ENCODE measurements at regions not wholly inside any gene's neighbourhood (a gene's known extent, or its start where the extent isn't known, plus 50 kb on each side); places are given as distances from the start of the nearest gene placed in this dataset.

- no peak for DNase-seq
Observed at GRCh38 chr4:35934320-35934981, 309.9 kb downstream of the ARAP2 start.

- DNase-seq: no peak
Observed at GRCh38 chr4:35938936-35939335, 305.4 kb downstream of the ARAP2 start.

- no peak for DNase-seq
Observed at GRCh38 chr4:35939751-35940150, 304.6 kb downstream of the ARAP2 start.

- no peak for DNase-seq
Observed at GRCh38 chr4:35942092-35942491, 302.2 kb downstream of the ARAP2 start.

- DNase-seq: no peak
Observed at GRCh38 chr4:35943606-35944005, 300.7 kb downstream of the ARAP2 start.

- no peak for DNase-seq
Observed at GRCh38 chr4:35948171-35948570, 296.1 kb downstream of the ARAP2 start.

GRCh38 chr4:35950442-35950841 lies 293.9 kb downstream of the ARAP2 start:
- DNase-seq: no peak

- no peak for DNase-seq
Observed at GRCh38 chr4:35952751-35953150, 291.6 kb downstream of the ARAP2 start.

- no peak for DNase-seq
Observed at GRCh38 chr4:35963383-35963782, 280.9 kb downstream of the ARAP2 start.

- DNase-seq: no peak
Observed at GRCh38 chr4:35963974-35964515, 280.3 kb downstream of the ARAP2 start.

- DNase-seq: no peak
Observed at GRCh38 chr4:35965300-35965699, 279.0 kb downstream of the ARAP2 start.

GRCh38 chr4:35966566-35966965 lies 277.7 kb downstream of the ARAP2 start:
- DNase-seq: no peak

GRCh38 chr4:35970366-35970960 lies 273.9 kb downstream of the ARAP2 start:
- DNase-seq: no peak

GRCh38 chr4:35972814-35973213 lies 271.5 kb downstream of the ARAP2 start:
- no peak for DNase-seq

- no peak for DNase-seq
Observed at GRCh38 chr4:35975617-35976355, 268.5 kb downstream of the ARAP2 start.

GRCh38 chr4:35978551-35978950 lies 265.8 kb downstream of the ARAP2 start:
- no peak for DNase-seq

GRCh38 chr4:35982318-35982717 lies 262.0 kb downstream of the ARAP2 start:
- DNase-seq: no peak

GRCh38 chr4:35986537-35986936 lies 257.8 kb downstream of the ARAP2 start:
- no peak for DNase-seq

GRCh38 chr4:35993606-35994005 lies 250.7 kb downstream of the ARAP2 start:
- no peak for DNase-seq

- no peak for DNase-seq
Observed at GRCh38 chr4:36000941-36001557, 243.3 kb downstream of the ARAP2 start.

- DNase-seq: no peak
Observed at GRCh38 chr4:36003051-36003450, 241.3 kb downstream of the ARAP2 start.

- DNase-seq: no peak
Observed at GRCh38 chr4:36004204-36004851, 240.0 kb downstream of the ARAP2 start.

GRCh38 chr4:36006226-36006625 lies 238.1 kb downstream of the ARAP2 start:
- no peak for DNase-seq

All from NK-92 treated with Interleukin-12 subunit alpha and Interleukin-12 subunit beta, amount 100 ng/mL, for 24 hours (cell line).